Endothelial cell of umbilical vein (primary cell): ENCODE measurements at regions not wholly inside any gene's neighbourhood (a gene's known extent, or its start where the extent isn't known, plus 50 kb on each side); places are given as distances from the start of the nearest gene placed in this dataset.
"Not testable (repeated sequence)": the region's sequence is repeated elsewhere in the genome, so short reads cannot be mapped to it uniquely, and the experiment has no call there.

ENCODE experiments used
- BruUV-seq: library from RNA; stranded (reverse); fragments of 400-500 nt; replicated peaks from 2 replicates; lab custom pipeline; 2021; lab: Mats Ljungman, UMichigan
- CTCF ChIA-PET: fragments of 300-600, 350-600 bp; sonication (Branson Sonifier 250); formaldehyde crosslinking; loops from one replicate; lab custom pipeline; 2021; ENCODE audit warnings: antibody characterized with exemption, inconsistent platforms; lab: Charles Lee
- POLR2A ChIA-PET: fragments of 300-600, 350-600 bp; sonication (Branson Sonifier 250); formaldehyde crosslinking; loops from one replicate; lab custom pipeline; 2021; ENCODE audit warnings: antibody characterized with exemption, inconsistent platforms; lab: Charles Lee
- DNase-seq: peaks from one replicate; pipeline ENCODE4 v3.0.0-alpha.2; 2011; ENCODE audit warnings: low read depth, low spot score
- FAIRE-seq: peaks from 2 replicates; lab custom pipeline; 2011; peaks lifted over from hg19 to GRCh38; lab: Jason Lieb, UNC
- H2AFZ ChIP-seq: 2 replicates; pipeline ENCODE4 v1.6.0; 2012; ENCODE audit warnings: low read depth, low read length, control low read depth, inconsistent platforms
- H3K27ac ChIP-seq: 2 replicates; pipeline ENCODE4 v1.5.1; 2011; ENCODE audit warnings: low read depth, mild to moderate bottlenecking, control low read depth, low read length, moderate library complexity; ENCODE audit not compliant: insufficient read depth
- H3K27me3 ChIP-seq, 2 experiments: 2 replicates each; pipeline versions ENCODE4 v1.6.0 to v1.6.1; 2011; ENCODE audit warnings: low read length in 2 of 2, mixed read lengths in 1 of 2; ENCODE audit not compliant: control insufficient read depth in 2 of 2, insufficient read depth in 2 of 2
- H3K36me3 ChIP-seq, 2 experiments: 2 replicates in 1 of 2; 3 replicates in 1 of 2; pipeline ENCODE4 v1.5.1; 2011; ENCODE audit warnings: low read length in 2 of 2, mild to moderate bottlenecking in 1 of 2, moderate library complexity in 1 of 2; ENCODE audit not compliant: control insufficient read depth in 2 of 2, insufficient read depth in 2 of 2; ENCODE audit errors: extremely low read depth in 1 of 2
- H3K4me1 ChIP-seq: 3 replicates; pipeline ENCODE4 v1.5.1; 2011; ENCODE audit warnings: mild to moderate bottlenecking, low read length; ENCODE audit not compliant: control insufficient read depth, insufficient read depth; ENCODE audit errors: extremely low read depth
- H3K4me2 ChIP-seq: 2 replicates; pipeline ENCODE4 v1.6.1; 2011; ENCODE audit warnings: low read length, control low read depth, mixed read lengths; ENCODE audit not compliant: insufficient read depth
- H3K4me3 ChIP-seq, 3 experiments: fragments of 200-600 bp in 1 of 3; sonication (generic), shearing (Covaris generic) in 1 of 3; replicated peaks in 1 of 3; 2 replicates each; pipeline ENCODE4 v1.5.1; 2011 to 2016; ENCODE audit warnings: control low read depth in 3 of 3, low read length in 3 of 3, mild to moderate bottlenecking in 2 of 3, inconsistent platforms in 1 of 3, low read depth in 1 of 3, moderate library complexity in 1 of 3; ENCODE audit not compliant: insufficient read depth in 1 of 3
- H3K79me2 ChIP-seq: 2 replicates; pipeline ENCODE4 v1.6.0; 2012; ENCODE audit warnings: low read length, inconsistent platforms; ENCODE audit not compliant: control insufficient read depth, insufficient read depth
- H3K9ac ChIP-seq: replicated peaks from 2 replicates; pipeline ENCODE3; 2011; ENCODE audit warnings: low read length, control low read depth; ENCODE audit not compliant: insufficient read depth; ENCODE audit errors: extremely low read depth
- H3K9me1 ChIP-seq: replicated peaks from 3 replicates; pipeline ENCODE4 v1.6.0; 2011; ENCODE audit warnings: mild to moderate bottlenecking, low read length; ENCODE audit not compliant: control insufficient read depth, insufficient read depth; ENCODE audit errors: extremely low read depth
- H3K9me3 ChIP-seq: replicated peaks from 2 replicates; pipeline ENCODE4 v1.5.1; 2012; ENCODE audit warnings: low read length, inconsistent platforms; ENCODE audit not compliant: control insufficient read depth, insufficient read depth
- H4K20me1 ChIP-seq: replicated peaks from 2 replicates; pipeline ENCODE3; 2011; ENCODE audit warnings: mild to moderate bottlenecking, low read length; ENCODE audit not compliant: control insufficient read depth, insufficient read depth; ENCODE audit errors: extremely low read depth
- EZH2 ChIP-seq: IDR thresholded peaks from 2 replicates; pipeline ENCODE4 v1.6.1; 2012; ENCODE audit warnings: borderline replicate concordance, low read depth, mild to moderate bottlenecking, moderate library complexity, low read length, inconsistent platforms; ENCODE audit not compliant: severe bottlenecking
- FOS ChIP-seq: IDR thresholded peaks from 2 replicates; pipeline ENCODE4 v1.6.1; 2011; ENCODE audit warnings: mild to moderate bottlenecking, low read length, moderate library complexity, borderline replicate concordance; ENCODE audit not compliant: insufficient read depth
- GATA2 ChIP-seq: IDR thresholded peaks from 2 replicates; pipeline ENCODE4 v1.7.0; 2011; ENCODE audit warnings: low read depth, mild to moderate bottlenecking, moderate library complexity, mixed read lengths, low read length; ENCODE audit not compliant: insufficient read length, insufficient read depth
- JUN ChIP-seq: IDR thresholded peaks from 2 replicates; pipeline ENCODE4 v1.6.1; 2011; ENCODE audit warnings: borderline replicate concordance, low read depth; ENCODE audit not compliant: insufficient read length, insufficient read depth
- MYC ChIP-seq: IDR thresholded peaks from one replicate; pipeline ENCODE4 v1.6.1; 2011; ENCODE audit warnings: mild to moderate bottlenecking, low read depth, low read length
- POLR2A ChIP-seq: IDR thresholded peaks from 2 replicates; pipeline ENCODE4 v1.6.1; 2012; ENCODE audit warnings: low read depth, mild to moderate bottlenecking, control low read depth, low read length
- POLR2AphosphoS5 ChIP-seq: IDR thresholded peaks from 2 replicates; pipeline ENCODE4 v1.6.1; 2012; ENCODE audit warnings: low read depth, mild to moderate bottlenecking, control low read depth, low read length, moderate library complexity; ENCODE audit not compliant: insufficient read depth
- dilution Hi-C: fragments of 300-500 bp; cut with MboI; formaldehyde crosslinking; loops from one replicate; pipeline ENCODE4 v1.15.0; 2019; ENCODE audit warnings: low sequenced_read_pairs; ENCODE audit not compliant: extremely low pct_ligation_motif_present
- intact Hi-C: fragments of 100-400 bp; cut with micrococcal nuclease; formaldehyde crosslinking; loops from one replicate; pipeline ENCODE4 v1.10.0; 2022
- TF ChIP-seq, protein P1 (sequence below): IDR thresholded peaks from 2 replicates; pipeline ENCODE4 v1.6.1; 2011; ENCODE audit not compliant: insufficient read depth, insufficient read length
- TF ChIP-seq, protein P2 (sequence below), 2 donors: IDR thresholded peaks; 1 replicate in 1 of 2; 2 replicates in 1 of 2; pipeline ENCODE4 v1.5.1; 2011; ENCODE audit warnings: low read length in 2 of 2, mild to moderate bottlenecking in 2 of 2, moderate library complexity in 2 of 2, control low read depth in 1 of 2, inconsistent platforms in 1 of 2, low read depth in 1 of 2; ENCODE audit not compliant: insufficient read depth in 1 of 2; ENCODE audit errors: extremely low read depth in 1 of 2

DNA sequence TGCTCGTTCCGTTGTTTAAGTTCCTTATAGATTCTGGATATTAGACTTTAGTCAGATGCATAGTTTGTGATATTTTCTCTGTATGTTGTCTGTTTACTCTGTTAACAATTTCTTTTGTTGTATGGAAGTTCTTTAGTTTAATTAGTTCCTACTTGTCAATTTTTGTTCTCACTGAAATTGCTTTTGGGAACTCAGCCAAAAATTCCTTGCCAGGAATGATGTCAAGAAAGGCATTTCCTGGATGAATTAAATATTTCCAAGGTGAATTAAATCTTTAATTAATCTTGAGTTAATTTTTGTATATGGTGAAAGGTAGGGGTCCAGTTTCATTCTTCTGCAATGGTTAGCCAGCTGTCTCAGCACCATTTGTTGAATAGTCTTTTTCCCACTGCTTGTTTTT, 406.2 kb upstream of the NOX3 start:
- Histone ChIP-seq H3K27me3 (no peaks in the 10 kb centered on the region), H3K79me2 (no peaks in the 10 kb centered on the region), H3K36me3 (no peaks in the 10 kb centered on the region), H3K9ac (no peak overlapping the region), H3K4me2 (no peak overlapping the region), H3K9me1 (no peaks in the 10 kb centered on the region), H3K4me1 (peaks cover 4% of the 10 kb centered on the region), H3K27ac (no peak overlapping the region), H3K4me3 (no peak overlapping the region), H3K9me3 (no peaks in the 10 kb centered on the region), H2AFZ (no peak overlapping the region), H4K20me1 (no peaks in the 10 kb centered on the region)
- peak; percentile 56 for DNase-seq
- POLR2A ChIA-PET, result no interaction called here
- dilution Hi-C loops, result no loop called here
- FAIRE-seq, result no peak
- TF ChIP-seq EZH2 (no peak), JUN (no peak), POLR2A (no peak), GATA2 (no peak), MYC (no peak), FOS (no peak), POLR2AphosphoS5 (no peak)
- TF ChIP-seq, protein P1, sequence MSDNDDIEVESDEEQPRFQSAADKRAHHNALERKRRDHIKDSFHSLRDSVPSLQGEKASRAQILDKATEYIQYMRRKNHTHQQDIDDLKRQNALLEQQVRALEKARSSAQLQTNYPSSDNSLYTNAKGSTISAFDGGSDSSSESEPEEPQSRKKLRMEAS, result no peak
- TF ChIP-seq, protein P2, sequence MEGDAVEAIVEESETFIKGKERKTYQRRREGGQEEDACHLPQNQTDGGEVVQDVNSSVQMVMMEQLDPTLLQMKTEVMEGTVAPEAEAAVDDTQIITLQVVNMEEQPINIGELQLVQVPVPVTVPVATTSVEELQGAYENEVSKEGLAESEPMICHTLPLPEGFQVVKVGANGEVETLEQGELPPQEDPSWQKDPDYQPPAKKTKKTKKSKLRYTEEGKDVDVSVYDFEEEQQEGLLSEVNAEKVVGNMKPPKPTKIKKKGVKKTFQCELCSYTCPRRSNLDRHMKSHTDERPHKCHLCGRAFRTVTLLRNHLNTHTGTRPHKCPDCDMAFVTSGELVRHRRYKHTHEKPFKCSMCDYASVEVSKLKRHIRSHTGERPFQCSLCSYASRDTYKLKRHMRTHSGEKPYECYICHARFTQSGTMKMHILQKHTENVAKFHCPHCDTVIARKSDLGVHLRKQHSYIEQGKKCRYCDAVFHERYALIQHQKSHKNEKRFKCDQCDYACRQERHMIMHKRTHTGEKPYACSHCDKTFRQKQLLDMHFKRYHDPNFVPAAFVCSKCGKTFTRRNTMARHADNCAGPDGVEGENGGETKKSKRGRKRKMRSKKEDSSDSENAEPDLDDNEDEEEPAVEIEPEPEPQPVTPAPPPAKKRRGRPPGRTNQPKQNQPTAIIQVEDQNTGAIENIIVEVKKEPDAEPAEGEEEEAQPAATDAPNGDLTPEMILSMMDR (IDR thresholded peaks at IDR 0.05; ENCODE audit: extremely low read depth in 1 of 2, insufficient read depth in 1 of 2, low read depth in 1 of 2, low read length in 2 of 2), result no peak
- CTCF ChIA-PET, result no interaction called here
- intact Hi-C loops, result loop anchor here (1.0 kb wide), 1 partner anchor 12 kb away; no protein-coding TSS in a partner anchor
- BruUV-seq, result no TSS peak

DNA sequence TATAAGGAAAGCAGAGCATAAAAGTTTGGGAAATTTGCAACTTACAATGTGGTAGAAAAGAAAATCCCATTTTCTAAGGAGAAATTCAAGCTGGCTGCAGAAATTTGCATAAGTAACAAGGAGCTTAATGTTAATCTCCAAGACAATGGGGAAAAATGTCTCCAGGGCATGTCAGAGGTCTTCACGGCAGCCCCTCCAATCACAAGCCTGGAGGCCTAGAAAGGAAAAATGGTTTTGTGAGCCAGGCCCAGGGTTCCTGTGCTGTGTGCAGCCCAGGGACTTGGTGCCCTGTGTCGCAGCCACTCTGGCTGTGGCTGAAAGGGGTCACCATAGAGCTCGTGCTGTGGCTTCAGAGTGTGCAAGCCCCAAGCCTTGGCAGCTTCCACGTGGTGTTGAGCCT, 403.3 kb upstream of the NOX3 start:
- DNase-seq, H3K36me3 ChIP-seq, dilution Hi-C loops, H3K9ac ChIP-seq, POLR2A ChIA-PET, H3K4me1 ChIP-seq, H3K27me3 ChIP-seq, FAIRE-seq, H3K9me3 ChIP-seq, H3K4me2 ChIP-seq, H3K27ac ChIP-seq, H3K9me1 ChIP-seq, BruUV-seq, H3K79me2 ChIP-seq, H4K20me1 ChIP-seq, CTCF ChIA-PET, H2AFZ ChIP-seq, intact Hi-C loops, H3K4me3 ChIP-seq: not testable (repeated sequence)
